ENCODE measurements at regions not wholly inside any gene's neighbourhood (a gene's known extent, or its start where the extent isn't known, plus 50 kb on each side); places are given as distances from the start of the nearest gene placed in this dataset.

DNA sequence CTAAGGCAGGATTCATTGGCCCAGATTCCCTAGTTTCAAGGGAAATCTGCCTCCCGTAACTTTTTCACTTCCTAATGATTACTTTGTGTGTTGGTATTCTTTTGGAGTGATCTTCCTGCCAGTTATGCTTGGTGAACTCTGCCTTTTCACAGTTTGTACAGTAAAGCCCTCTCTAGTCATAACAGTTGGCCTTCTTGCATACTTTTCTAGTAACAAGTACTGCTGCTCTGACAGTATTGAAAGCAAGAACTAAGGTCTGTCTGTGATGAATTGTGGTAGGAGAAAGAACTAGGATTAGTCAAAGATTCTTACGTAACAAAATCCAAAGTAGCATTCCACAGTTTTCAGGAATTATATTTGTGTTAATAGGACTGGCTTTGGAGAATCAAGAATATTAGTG, 1457.2 kb upstream of the WWC1 start:
- DNase-seq (ENCODE audit: low read depth, low spot score) = no peak
- TF ChIP-seq FOXP2 (optimal IDR thresholded peaks at IDR 0.05; ENCODE audit: control extremely low read depth, extremely low read length, insufficient read depth) (no peak), EZH2 (IDR thresholded peaks at IDR 0.05) (no peak), POLR2AphosphoS5 (IDR thresholded peaks at IDR 0.05; ENCODE audit: borderline replicate concordance, low read depth, low read length) (no peak)
- Histone ChIP-seq H3K27ac (no peak overlapping the region), H3K4me3 (no peak overlapping the region), H3K36me3 (ENCODE audit: insufficient read depth, low read length) (no peaks in the 10 kb centered on the region), H3K9ac (ENCODE audit: insufficient read length) (no peak overlapping the region), H3K9me3 (ENCODE audit: low read depth, low read length) (no peaks in the 10 kb centered on the region)

DNA sequence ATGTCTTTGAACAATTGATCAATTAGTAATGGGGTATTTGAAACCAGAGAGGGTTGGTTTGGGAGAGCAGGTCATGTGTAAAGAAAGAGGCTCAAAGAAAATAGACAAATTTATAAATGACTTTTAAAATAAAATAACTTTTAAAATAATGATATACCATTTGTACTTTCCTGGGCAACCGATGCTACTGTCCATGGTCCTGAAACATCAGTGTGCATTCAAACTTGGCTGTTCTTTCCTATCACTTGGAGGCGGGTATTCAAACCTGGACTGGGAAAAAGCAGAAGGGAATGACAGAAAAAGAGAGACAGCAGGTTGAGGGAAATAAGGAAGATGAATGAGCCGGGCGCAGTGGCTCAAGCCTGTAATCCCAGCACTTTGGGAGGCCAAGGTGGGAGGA, 1446.4 kb upstream of the WWC1 start:
- Histone ChIP-seq H3K27ac (no peak overlapping the region), H3K36me3 (ENCODE audit: insufficient read depth, low read length) (no peaks in the 10 kb centered on the region), H3K4me3 (no peak overlapping the region), H3K9me3 (ENCODE audit: low read depth, low read length) (no peaks in the 10 kb centered on the region), H3K9ac (ENCODE audit: insufficient read length) (no peak overlapping the region)
- DNase-seq (ENCODE audit: low read depth, low spot score) = no peak
- TF ChIP-seq FOXP2 (optimal IDR thresholded peaks at IDR 0.05; ENCODE audit: control extremely low read depth, extremely low read length, insufficient read depth) (no peak), POLR2AphosphoS5 (IDR thresholded peaks at IDR 0.05; ENCODE audit: borderline replicate concordance, low read depth, low read length) (no peak)

DNA sequence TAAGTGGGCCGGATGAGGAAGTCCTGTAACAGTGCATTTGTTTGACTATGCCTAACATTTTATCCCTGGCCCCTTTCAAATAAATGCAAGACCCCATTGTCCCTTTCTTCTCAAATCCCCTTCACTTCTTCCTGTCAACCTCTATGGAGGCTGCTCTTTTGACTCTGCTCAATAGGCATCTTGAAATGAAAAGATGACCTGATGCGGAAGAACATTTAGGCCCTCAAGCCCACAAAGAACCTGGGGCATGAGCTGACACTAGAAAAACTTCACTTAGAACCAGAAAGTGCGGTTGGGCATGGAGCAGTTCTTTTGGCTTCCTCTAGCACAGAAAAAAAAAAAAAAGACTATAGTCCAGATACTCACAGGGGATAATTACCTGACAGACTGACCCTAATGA, 1434.7 kb upstream of the WWC1 start:
- H3K9me3 ChIP-seq (ENCODE audit: low read depth, low read length) = no peaks in the 10 kb centered on the region
- H3K36me3 ChIP-seq (ENCODE audit: insufficient read depth, low read length) = no peaks in the 10 kb centered on the region
- DNase-seq (ENCODE audit: low read depth, low spot score) = no peak

DNA sequence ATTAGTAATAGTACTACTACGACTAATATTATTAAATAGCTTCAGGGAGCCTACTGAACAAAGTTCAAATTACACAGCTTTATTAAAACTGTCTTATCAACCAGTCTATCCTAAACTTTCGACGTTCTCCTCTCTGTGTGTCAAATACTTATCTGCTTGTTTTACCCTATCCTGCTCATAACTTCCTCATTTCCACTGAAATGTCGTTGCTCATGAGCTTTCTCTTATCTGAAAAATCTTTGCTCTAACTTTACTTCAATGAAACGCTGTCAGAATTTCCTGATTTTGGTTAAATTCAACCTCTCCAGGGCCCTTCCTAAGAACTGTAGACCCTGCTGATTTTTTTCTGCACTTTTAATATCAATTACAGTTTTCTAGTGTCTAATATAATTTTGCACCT, 1431.0 kb upstream of the WWC1 start:
- H3K27ac ChIP-seq = no peak overlapping the region
- H3K9me3 ChIP-seq (ENCODE audit: low read depth, low read length) = no peaks in the 10 kb centered on the region
- no peak for TF ChIP-seq FOXP2 (optimal IDR thresholded peaks at IDR 0.05; ENCODE audit: control extremely low read depth, extremely low read length, insufficient read depth)
- no peak for TF ChIP-seq POLR2AphosphoS5 (IDR thresholded peaks at IDR 0.05; ENCODE audit: borderline replicate concordance, low read depth, low read length)
- TF ChIP-seq EZH2 (IDR thresholded peaks at IDR 0.05) = no peak

More for the DNA sequence above, 1434.7 kb upstream of the WWC1 start:
- Histone ChIP-seq H3K27ac (no peak overlapping the region), H3K9ac (ENCODE audit: insufficient read length) (no peak overlapping the region), H3K4me3 (no peak overlapping the region)
- no peak for TF ChIP-seq POLR2AphosphoS5 (IDR thresholded peaks at IDR 0.05; ENCODE audit: borderline replicate concordance, low read depth, low read length)
- no peak for TF ChIP-seq FOXP2 (optimal IDR thresholded peaks at IDR 0.05; ENCODE audit: control extremely low read depth, extremely low read length, insufficient read depth)

DNA sequence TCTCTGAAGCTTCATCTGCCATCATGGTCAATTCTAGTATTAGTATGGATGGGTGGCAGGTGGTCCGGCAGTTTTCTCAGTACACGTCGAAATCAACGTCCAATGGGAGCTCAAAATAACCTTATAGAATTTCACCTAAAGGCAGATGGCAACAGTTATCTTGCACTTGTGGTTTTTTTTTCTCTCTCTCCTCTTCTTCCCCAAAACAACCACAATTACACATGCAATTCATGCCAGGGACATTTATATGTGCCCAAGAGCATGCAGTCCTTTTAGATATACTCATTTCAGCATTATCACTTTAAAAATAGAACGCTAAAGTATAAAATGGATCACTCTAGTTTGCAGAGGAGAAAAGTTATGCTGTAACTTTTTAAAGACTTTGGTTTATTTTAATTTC, 1428.9 kb upstream of the WWC1 start:
- TF ChIP-seq POLR2AphosphoS5 (IDR thresholded peaks at IDR 0.05; ENCODE audit: borderline replicate concordance, low read depth, low read length) (no peak), EZH2 (IDR thresholded peaks at IDR 0.05) (no peak), FOXP2 (optimal IDR thresholded peaks at IDR 0.05; ENCODE audit: control extremely low read depth, extremely low read length, insufficient read depth) (no peak)
- no peak overlapping the region for H3K27ac ChIP-seq
- H3K9ac ChIP-seq (ENCODE audit: insufficient read length) = no peak overlapping the region
- DNase-seq (ENCODE audit: low read depth, low spot score) = no peak
- no peaks in the 10 kb centered on the region for H3K9me3 ChIP-seq (ENCODE audit: low read depth, low read length)
- no peak overlapping the region for H3K4me3 ChIP-seq
- no peaks in the 10 kb centered on the region for H3K36me3 ChIP-seq (ENCODE audit: insufficient read depth, low read length)

More for the DNA sequence above, 1431.0 kb upstream of the WWC1 start:
- Histone ChIP-seq H3K36me3 (ENCODE audit: insufficient read depth, low read length) (no peaks in the 10 kb centered on the region), H3K9ac (ENCODE audit: insufficient read length) (no peak overlapping the region), H3K4me3 (no peak overlapping the region)
- DNase-seq (ENCODE audit: low read depth, low spot score) = no peak

DNA sequence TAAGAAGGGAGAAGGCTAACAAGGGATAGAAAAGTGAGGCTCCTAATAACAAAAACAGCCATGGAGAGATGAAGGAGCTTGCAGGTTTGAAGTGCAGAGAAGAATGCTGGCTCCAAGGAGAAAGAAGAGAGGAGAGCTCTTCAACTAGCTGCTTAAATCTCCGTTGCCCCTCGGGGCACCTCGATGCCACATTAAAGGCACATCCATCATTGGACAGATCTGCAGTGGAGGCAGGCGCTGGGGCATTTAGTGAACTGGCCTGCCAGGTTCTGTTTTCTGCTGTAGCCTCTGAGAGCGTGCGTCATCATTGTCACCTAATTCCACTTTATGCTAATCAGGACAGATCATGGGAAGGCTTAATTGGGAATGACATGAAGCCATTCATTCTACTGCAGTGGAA, 1426.2 kb upstream of the WWC1 start:
- DNase-seq (ENCODE audit: low read depth, low spot score) = no peak
- H3K9me3 ChIP-seq (ENCODE audit: low read depth, low read length) = no peaks in the 10 kb centered on the region
- H3K4me3 ChIP-seq = no peak overlapping the region
- no peak overlapping the region for H3K9ac ChIP-seq (ENCODE audit: insufficient read length)
- no peaks in the 10 kb centered on the region for H3K36me3 ChIP-seq (ENCODE audit: insufficient read depth, low read length)
- H3K27ac ChIP-seq = no peak overlapping the region
- TF ChIP-seq POLR2AphosphoS5 (IDR thresholded peaks at IDR 0.05; ENCODE audit: borderline replicate concordance, low read depth, low read length) (no peak), FOXP2 (optimal IDR thresholded peaks at IDR 0.05; ENCODE audit: control extremely low read depth, extremely low read length, insufficient read depth) (no peak), EZH2 (IDR thresholded peaks at IDR 0.05) (no peak)

DNA sequence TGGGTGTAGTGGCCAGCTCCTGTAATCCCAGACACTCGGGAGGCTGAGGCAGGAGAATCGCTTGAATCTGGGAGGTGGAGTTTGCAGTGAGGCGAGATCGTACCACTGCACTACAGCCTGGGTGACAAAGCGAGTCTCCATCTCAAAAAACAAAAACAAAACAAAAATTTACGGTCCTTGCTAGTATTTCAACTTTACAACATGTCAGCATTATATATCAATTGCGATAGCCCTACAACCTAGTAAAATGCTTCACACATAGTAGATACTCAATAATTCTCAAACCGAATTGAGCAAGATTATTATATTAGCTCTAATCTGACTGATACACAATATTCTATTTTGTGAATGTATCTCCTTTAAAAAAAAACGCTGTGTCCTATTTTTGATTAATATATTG, 1411.0 kb upstream of the WWC1 start:
- no peak overlapping the region for H3K4me3 ChIP-seq
- no peak for DNase-seq (ENCODE audit: low read depth, low spot score)
- no peak overlapping the region for H3K27ac ChIP-seq
- no peak overlapping the region for H3K9ac ChIP-seq (ENCODE audit: insufficient read length)
- H3K36me3 ChIP-seq (ENCODE audit: insufficient read depth, low read length) = no peaks in the 10 kb centered on the region
- TF ChIP-seq POLR2AphosphoS5 (IDR thresholded peaks at IDR 0.05; ENCODE audit: borderline replicate concordance, low read depth, low read length) (no peak), FOXP2 (optimal IDR thresholded peaks at IDR 0.05; ENCODE audit: control extremely low read depth, extremely low read length, insufficient read depth) (no peak), EZH2 (IDR thresholded peaks at IDR 0.05) (no peak)
- no peaks in the 10 kb centered on the region for H3K9me3 ChIP-seq (ENCODE audit: low read depth, low read length)

DNA sequence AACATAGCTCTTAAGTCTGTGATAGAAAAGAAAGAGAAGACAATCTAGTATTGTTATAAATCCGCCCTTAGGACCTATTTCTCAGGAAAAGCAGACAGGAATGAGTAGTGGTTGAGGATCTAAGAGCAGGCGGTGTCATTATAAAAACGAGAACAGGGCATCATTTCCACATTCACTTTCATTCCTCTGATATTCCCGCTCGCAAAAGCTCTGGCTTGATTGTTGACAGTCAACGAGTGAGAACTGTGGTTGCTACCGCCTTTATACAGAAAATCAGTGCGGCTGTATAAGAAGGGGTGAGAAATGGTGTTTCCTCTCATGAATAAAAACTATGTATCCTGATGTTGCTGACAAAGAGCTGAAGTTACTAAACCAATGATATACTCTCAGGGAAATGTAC, 1409.6 kb upstream of the WWC1 start:
- Histone ChIP-seq H3K4me3 (no peak overlapping the region), H3K36me3 (ENCODE audit: insufficient read depth, low read length) (no peaks in the 10 kb centered on the region), H3K27ac (no peak overlapping the region), H3K9ac (ENCODE audit: insufficient read length) (no peak overlapping the region), H3K9me3 (ENCODE audit: low read depth, low read length) (no peaks in the 10 kb centered on the region)
- no peak for TF ChIP-seq FOXP2 (optimal IDR thresholded peaks at IDR 0.05; ENCODE audit: control extremely low read depth, extremely low read length, insufficient read depth)
- no peak for TF ChIP-seq POLR2AphosphoS5 (IDR thresholded peaks at IDR 0.05; ENCODE audit: borderline replicate concordance, low read depth, low read length)
- TF ChIP-seq EZH2 (IDR thresholded peaks at IDR 0.05) = no peak
- no peak for DNase-seq (ENCODE audit: low read depth, low spot score)

DNA sequence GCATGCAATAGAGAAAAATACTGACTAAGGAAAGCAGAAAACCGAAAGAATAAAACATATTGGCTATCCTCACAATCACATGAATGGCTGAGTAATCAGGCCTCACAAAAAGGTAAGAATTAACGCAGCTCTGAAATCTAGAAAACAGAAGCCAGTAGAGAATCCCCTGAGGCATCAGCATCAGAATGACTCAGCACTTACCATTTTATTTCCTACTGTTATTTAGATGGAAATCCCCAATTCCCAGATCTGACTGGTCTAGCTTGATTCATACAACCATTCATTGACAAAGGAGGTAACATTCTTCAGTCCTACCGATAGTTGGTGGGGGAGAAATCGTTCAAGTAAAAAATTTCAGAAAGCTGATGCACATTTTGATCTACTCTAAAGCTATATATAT, 1408.4 kb upstream of the WWC1 start:
- H3K9me3 ChIP-seq (ENCODE audit: low read depth, low read length) = no peaks in the 10 kb centered on the region
- no peak overlapping the region for H3K27ac ChIP-seq
- H3K9ac ChIP-seq (ENCODE audit: insufficient read length) = no peak overlapping the region
- DNase-seq (ENCODE audit: low read depth, low spot score) = peak; percentile 18
- TF ChIP-seq EZH2 (IDR thresholded peaks at IDR 0.05) (no peak), FOXP2 (optimal IDR thresholded peaks at IDR 0.05; ENCODE audit: control extremely low read depth, extremely low read length, insufficient read depth) (no peak), POLR2AphosphoS5 (IDR thresholded peaks at IDR 0.05; ENCODE audit: borderline replicate concordance, low read depth, low read length) (no peak)
- H3K4me3 ChIP-seq = no peak overlapping the region
- H3K36me3 ChIP-seq (ENCODE audit: insufficient read depth, low read length) = no peaks in the 10 kb centered on the region
